Activated T-cell treated with anti-CD3 and anti-CD28 coated beads, Interleukin-2, amount 50 U/mL, for 4 hours (primary cell): ENCODE measurements at regions not wholly inside any gene's neighbourhood (a gene's known extent, or its start where the extent isn't known, plus 50 kb on each side); places are given as distances from the start of the nearest gene placed in this dataset.
"Not testable (repeated sequence)": the region's sequence is repeated elsewhere in the genome, so short reads cannot be mapped to it uniquely, and the experiment has no call there.

Experiments used
- ATAC-seq, 2 donors: fragments of 200-7000 bp; cut with Tn5 transposase; one replicate each; pipeline ENCODE4 v1.10.0; 2021
- DNase-seq: peaks from one replicate; pipeline ENCODE4 v3.0.0-alpha.2; 2020
- H3K27me3 Mint-ChIP-seq: one replicate; pipeline ENCODE4 v1.8.0; 2021; ENCODE audit warnings: low read depth, mixed read lengths
- H3K36me3 Mint-ChIP-seq: one replicate; pipeline ENCODE4 v1.8.0; 2022; ENCODE audit warnings: mixed read lengths; ENCODE audit not compliant: insufficient read depth
- H3K4me1 Mint-ChIP-seq: one replicate; pipeline ENCODE4 v1.8.0; 2021; ENCODE audit warnings: low read depth, mixed read lengths
- H3K4me3 Mint-ChIP-seq: one replicate; pipeline ENCODE4 v1.8.0; 2021; ENCODE audit warnings: mild to moderate bottlenecking, moderate library complexity, mixed read lengths
- H3K9me3 Mint-ChIP-seq: one replicate; pipeline ENCODE4 v1.8.0; 2021; ENCODE audit warnings: mixed read lengths

GRCh38 chr6:8642854-8643253 is 207.5 kb upstream of the SLC35B3 start:
- Mint-ChIP-seq H3K4me3 (no peak overlapping the region), H3K9me3 (peaks cover 29% of the 10 kb centered on the region), H3K4me1 (no peaks in the 10 kb centered on the region), H3K36me3 (no peaks in the 10 kb centered on the region), H3K27me3 (no peaks in the 10 kb centered on the region)
- DNase-seq: no peak
- no peak for ATAC-seq

DNA sequence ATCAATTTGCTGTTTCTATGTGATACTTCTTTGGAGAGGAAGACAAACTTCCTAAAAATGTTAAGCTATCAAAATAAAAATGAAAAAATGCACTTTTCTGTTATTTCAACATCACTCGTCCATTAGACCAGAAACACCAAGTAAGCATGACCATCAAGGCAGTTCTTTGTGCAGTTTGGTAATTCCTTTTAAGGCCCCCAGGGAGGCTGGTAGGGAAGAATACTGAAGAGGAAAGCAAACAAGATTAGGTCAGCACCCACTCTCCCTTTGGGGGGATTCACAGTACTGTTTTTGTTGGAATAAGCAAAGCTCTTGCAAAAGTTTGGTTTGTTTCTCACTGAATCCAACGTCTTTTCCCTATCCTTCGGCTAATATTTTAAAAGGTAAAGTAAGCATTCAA is 206.8 kb upstream of the SLC35B3 start:
- no peaks in the 10 kb centered on the region for H3K36me3 Mint-ChIP-seq
- no peak overlapping the region for H3K4me3 Mint-ChIP-seq
- H3K27me3 Mint-ChIP-seq: no peaks in the 10 kb centered on the region
- no peaks in the 10 kb centered on the region for H3K4me1 Mint-ChIP-seq
- peaks cover 28% of the 10 kb centered on the region for H3K9me3 Mint-ChIP-seq
- no peak for DNase-seq
- ATAC-seq: no peak

- H3K9me3 Mint-ChIP-seq: peaks cover 36% of the 10 kb centered on the region
- DNase-seq (no peak), ATAC-seq (no peak)
- no peaks in the 10 kb centered on the region for H3K4me1 Mint-ChIP-seq
- no peak overlapping the region for H3K4me3 Mint-ChIP-seq
- no peaks in the 10 kb centered on the region for H3K27me3 Mint-ChIP-seq
- H3K36me3 Mint-ChIP-seq: no peaks in the 10 kb centered on the region
These were observed 204.7 kb upstream of the SLC35B3 start for GRCh38 chr6:8639928-8640649.

DNA sequence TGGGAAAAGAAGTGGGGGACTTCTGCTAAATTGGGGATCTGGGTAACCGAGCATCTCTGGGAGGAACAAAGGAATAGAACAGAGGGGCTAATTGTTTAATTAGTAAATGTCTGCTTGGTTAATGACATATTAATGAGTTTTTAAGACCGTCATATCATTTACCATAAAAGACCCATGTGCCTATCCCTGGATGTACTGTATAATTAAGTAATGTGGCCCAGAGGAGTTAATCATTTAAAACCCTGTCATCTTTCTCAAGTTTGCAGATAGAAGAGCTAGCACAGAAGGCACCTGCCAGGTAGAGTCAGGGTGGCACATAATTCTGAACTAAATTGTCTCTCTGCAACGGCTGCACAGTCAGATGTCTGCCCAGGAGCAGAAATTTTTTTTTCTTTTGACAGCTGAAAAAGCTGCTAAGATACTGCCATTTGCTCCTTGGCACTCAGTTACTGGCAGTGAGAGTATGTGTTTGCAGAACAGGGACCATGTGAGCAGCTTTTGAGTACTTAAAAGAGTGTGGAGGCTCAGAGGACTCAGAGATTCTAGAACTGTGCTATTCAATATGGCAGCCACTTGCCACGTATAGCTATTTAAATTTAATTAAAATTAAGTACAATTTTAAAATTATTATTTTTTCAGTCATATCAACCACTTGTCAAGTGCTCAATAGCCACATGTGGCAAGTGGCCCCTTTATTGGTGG is 202.7 kb upstream of the SLC35B3 start:
- Mint-ChIP-seq H3K4me1 (no peaks in the 10 kb centered on the region), H3K27me3 (no peaks in the 10 kb centered on the region), H3K36me3 (no peaks in the 10 kb centered on the region), H3K9me3 (peaks cover 26% of the 10 kb centered on the region), H3K4me3 (no peak overlapping the region)
- ATAC-seq: no peak
- DNase-seq: no peak

- ATAC-seq: no peak
- H3K9me3 Mint-ChIP-seq: peaks cover 25% of the 10 kb centered on the region
- no peaks in the 10 kb centered on the region for H3K4me1 Mint-ChIP-seq
These were observed 198.4 kb upstream of the SLC35B3 start for GRCh38 chr6:8633762-8634161.

DNA sequence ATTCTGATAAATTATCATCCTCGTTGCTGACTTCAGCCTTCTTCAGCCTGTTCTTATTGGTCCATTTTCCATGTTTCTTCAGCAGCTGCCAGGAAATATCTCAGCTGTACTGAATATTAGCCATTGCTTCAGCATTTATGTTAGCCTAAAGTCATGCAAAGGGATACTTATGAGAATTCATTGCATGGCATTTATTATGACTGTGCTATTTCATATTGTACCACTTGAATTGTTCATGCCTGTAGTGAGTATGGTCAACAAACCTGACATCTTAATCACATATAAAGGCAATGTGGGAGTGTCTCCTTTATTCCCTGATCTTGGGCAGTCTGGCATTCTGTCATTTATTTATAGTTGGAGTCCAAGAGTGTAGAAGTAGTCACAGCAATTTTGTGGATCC is 193.4 kb upstream of the SLC35B3 start:
- DNase-seq (no peak), ATAC-seq (no peak)
- Mint-ChIP-seq H3K36me3 (no peaks in the 10 kb centered on the region), H3K9me3 (peaks cover 16% of the 10 kb centered on the region), H3K4me1 (no peaks in the 10 kb centered on the region), H3K4me3 (no peak overlapping the region), H3K27me3 (no peaks in the 10 kb centered on the region)

More at GRCh38 chr6:8633762-8634161, 198.4 kb upstream of the SLC35B3 start:
- Mint-ChIP-seq H3K36me3 (no peaks in the 10 kb centered on the region), H3K27me3 (no peaks in the 10 kb centered on the region), H3K4me3 (no peak overlapping the region)
- DNase-seq: no peak

- no peaks in the 10 kb centered on the region for H3K27me3 Mint-ChIP-seq
- no peaks in the 10 kb centered on the region for H3K4me1 Mint-ChIP-seq
- DNase-seq (no peak), ATAC-seq (no peak)
- H3K9me3 Mint-ChIP-seq: peaks cover 16% of the 10 kb centered on the region
- no peaks in the 10 kb centered on the region for H3K36me3 Mint-ChIP-seq
- H3K4me3 Mint-ChIP-seq: no peak overlapping the region
These were observed 192.7 kb upstream of the SLC35B3 start for GRCh38 chr6:8628063-8628462.

DNA sequence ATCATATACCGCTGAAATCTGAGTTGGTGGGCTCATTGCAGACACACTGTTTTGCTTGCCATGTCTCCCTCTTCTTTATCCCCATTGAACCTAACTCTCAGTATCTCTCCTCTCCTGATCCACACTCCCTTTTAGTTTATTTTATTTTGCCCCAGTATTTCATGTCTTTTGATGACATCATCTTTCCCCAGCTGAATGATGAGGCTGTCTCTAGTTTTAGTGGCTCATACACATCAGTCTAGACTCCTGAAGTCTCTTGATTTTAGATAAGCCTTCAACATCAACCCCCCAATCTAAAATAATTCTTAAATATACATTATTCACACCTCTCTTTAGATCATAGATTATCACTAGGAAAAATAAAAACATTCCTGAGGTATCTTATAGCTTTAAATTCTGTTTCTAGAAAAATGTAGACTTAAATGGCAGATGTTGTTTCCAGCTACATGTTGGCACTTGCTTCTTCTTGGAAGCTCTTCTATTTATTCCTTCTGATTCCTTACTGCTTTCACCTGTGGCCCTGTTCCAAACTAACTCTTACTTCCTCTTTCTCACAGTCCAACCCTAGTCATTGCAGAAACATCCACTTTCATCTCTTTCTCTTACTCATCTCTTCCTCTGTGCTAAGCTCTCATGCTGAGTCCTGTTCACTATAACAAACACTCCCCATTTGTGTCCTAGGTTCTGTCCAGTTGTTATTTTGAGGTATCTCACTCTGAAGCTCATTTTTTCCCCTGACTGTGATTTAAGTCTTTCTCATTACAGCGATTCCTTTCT is 191.9 kb upstream of the SLC35B3 start:
- peaks cover 13% of the 10 kb centered on the region for H3K9me3 Mint-ChIP-seq
- H3K4me3 Mint-ChIP-seq: no peak overlapping the region
- ATAC-seq (no peak), DNase-seq (no peak)
- H3K36me3 Mint-ChIP-seq: no peaks in the 10 kb centered on the region
- H3K4me1 Mint-ChIP-seq: no peaks in the 10 kb centered on the region
- H3K27me3 Mint-ChIP-seq: no peaks in the 10 kb centered on the region

DNA sequence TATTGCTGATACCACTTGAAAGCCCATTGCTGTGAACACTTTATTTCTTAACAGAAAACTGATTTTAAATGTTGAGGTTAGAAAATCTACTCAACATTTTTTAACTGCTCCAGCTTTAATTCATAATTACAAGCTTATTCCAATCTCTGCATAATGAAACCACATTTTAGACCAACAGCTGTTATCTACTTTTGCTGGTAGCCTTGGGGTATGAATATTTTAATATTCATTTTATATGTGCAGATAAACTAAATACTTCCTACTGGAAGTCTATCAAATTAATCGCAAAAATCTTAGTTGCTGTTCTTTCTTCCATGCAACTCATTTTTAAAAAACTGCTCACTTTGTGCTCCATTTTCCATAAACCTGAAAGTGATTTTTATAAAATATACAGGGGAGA is 189.3 kb upstream of the SLC35B3 start:
- Mint-ChIP-seq H3K4me3 (no peak overlapping the region), H3K9me3 (peaks cover 3% of the 10 kb centered on the region), H3K36me3 (no peaks in the 10 kb centered on the region), H3K27me3 (no peaks in the 10 kb centered on the region), H3K4me1 (no peaks in the 10 kb centered on the region)
- no peak for ATAC-seq
- DNase-seq: no peak

DNA sequence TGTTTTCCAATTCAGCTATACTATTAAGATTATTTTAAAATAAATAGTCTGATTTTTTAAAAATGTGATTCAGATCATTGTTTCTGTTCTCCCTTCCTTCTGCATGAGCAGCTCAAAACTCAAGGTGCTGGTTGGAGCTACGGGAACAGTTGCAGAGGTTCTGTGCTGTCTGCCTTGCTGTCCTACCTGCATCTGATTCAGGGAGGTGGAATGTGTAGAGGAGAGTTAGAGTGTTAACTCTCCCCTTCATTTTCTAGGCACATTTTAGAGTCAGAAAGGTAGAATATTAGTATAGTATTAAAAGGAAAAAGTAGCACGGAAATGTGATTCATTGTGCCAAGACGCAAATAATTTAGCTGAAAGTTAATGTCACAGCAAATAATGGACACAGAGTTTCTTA is 188.1 kb upstream of the SLC35B3 start:
- Mint-ChIP-seq H3K36me3 (no peaks in the 10 kb centered on the region), H3K27me3 (no peaks in the 10 kb centered on the region), H3K4me1 (no peaks in the 10 kb centered on the region), H3K4me3 (no peak overlapping the region), H3K9me3 (peaks cover 3% of the 10 kb centered on the region)
- no peak for ATAC-seq
- DNase-seq: no peak

DNA sequence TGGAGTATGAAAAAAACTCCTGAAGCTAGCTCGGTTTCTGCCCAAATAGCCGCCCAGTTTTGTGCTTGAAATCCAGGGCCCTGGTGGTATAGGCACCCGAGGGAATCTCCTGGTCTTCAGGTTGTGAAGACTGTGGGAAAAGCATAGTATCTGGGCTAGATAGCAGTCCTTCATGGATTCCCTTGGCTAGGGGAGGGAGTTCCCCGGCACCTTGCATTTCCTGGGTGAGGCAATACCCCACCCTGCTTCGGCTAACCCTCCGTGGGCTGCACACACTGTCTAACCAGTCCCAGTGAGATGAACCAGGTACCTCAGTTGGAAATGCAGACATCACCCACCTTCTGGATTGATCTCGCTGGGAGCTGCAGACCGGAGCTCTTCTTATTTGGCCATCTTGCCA is 184.5 kb upstream of the SLC35B3 start:
- H3K4me3 Mint-ChIP-seq: no peak overlapping the region
- no peaks in the 10 kb centered on the region for H3K4me1 Mint-ChIP-seq
- no peaks in the 10 kb centered on the region for H3K27me3 Mint-ChIP-seq
- H3K36me3 Mint-ChIP-seq: no peaks in the 10 kb centered on the region
- H3K9me3 Mint-ChIP-seq: peaks cover 13% of the 10 kb centered on the region
- ATAC-seq (no peak), DNase-seq (no peak)

DNA sequence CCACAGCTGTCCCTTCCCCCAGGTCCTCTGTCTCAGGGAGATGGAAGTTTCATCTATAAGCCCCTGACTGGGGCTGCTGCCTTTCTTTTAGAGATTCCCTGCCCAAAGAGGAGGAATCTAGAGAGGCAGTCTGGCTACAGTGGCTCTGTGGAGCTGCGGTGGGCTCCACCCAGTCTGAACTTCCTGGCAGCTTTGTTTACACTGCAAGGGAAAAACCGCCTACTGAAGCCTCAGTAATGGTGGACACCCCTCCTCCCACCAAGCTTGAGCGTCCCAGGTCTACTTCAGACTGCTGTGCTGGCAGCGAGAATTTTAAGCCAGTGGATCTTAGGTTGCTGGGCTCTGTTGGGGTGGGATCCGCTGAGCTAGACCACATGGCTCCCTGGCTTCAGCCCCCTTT is 184.1 kb upstream of the SLC35B3 start:
- peaks cover 13% of the 10 kb centered on the region for H3K9me3 Mint-ChIP-seq
- not testable (repeated sequence) for DNase-seq, H3K4me1 Mint-ChIP-seq, H3K27me3 Mint-ChIP-seq, ATAC-seq, H3K36me3 Mint-ChIP-seq, H3K4me3 Mint-ChIP-seq

DNA sequence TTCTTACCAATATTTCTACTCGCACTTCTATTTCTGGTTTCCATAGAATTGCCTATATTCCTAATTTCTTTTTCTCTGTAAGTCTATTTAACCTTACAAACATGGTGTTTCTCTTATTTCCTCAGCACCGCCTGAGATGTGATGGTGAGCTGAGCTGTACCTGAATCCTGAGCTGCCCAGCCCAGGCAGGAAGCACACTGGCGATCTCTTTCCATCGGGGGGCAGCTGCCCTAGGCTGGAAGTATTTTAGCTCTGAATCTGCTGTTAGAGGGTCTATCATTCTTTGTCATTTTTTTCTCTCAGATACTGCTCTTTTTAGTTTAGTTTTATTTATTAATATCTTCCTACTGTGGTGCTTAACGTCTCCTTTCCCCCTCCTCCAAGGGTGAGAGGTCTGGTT is 173.4 kb upstream of the SLC35B3 start:
- no peaks in the 10 kb centered on the region for H3K4me1 Mint-ChIP-seq
- no peak overlapping the region for H3K4me3 Mint-ChIP-seq
- DNase-seq (no peak), ATAC-seq (no peak)
- H3K36me3 Mint-ChIP-seq: no peaks in the 10 kb centered on the region
- H3K9me3 Mint-ChIP-seq: peaks cover 25% of the 10 kb centered on the region
- H3K27me3 Mint-ChIP-seq: no peaks in the 10 kb centered on the region

GRCh38 chr6:8589941-8590729 is 154.8 kb upstream of the SLC35B3 start:
- H3K27me3 Mint-ChIP-seq: no peaks in the 10 kb centered on the region
- ATAC-seq: no peak
- no peaks in the 10 kb centered on the region for H3K4me1 Mint-ChIP-seq
- no peaks in the 10 kb centered on the region for H3K36me3 Mint-ChIP-seq
- peaks cover 13% of the 10 kb centered on the region for H3K9me3 Mint-ChIP-seq
- no peak for DNase-seq
- no peak overlapping the region for H3K4me3 Mint-ChIP-seq
